GM12865 (cell line): ENCODE measurements at regions not wholly inside any gene's neighbourhood (a gene's known extent, or its start where the extent isn't known, plus 50 kb on each side); places are given as distances from the start of the nearest gene placed in this dataset.
A peak's percentile ranks its signal among the peaks of the same experiment; 100 is the strongest.

Experiments
- DNase-seq: peaks from one replicate; pipeline ENCODE4 v3.0.0; 2010; ENCODE audit warnings: low read depth
- H3K4me3 ChIP-seq: 2 replicates; pipeline ENCODE4 v1.5.1; 2011; ENCODE audit warnings: mild to moderate bottlenecking, low read depth, low read length, control low read depth
- TF ChIP-seq, protein P1 (sequence below): IDR thresholded peaks from 2 replicates; pipeline ENCODE4 v1.5.1; 2011; ENCODE audit warnings: low read length, control low read depth, low read depth, inconsistent platforms; ENCODE audit not compliant: insufficient read depth; ENCODE audit errors: missing control alignments

DNA sequence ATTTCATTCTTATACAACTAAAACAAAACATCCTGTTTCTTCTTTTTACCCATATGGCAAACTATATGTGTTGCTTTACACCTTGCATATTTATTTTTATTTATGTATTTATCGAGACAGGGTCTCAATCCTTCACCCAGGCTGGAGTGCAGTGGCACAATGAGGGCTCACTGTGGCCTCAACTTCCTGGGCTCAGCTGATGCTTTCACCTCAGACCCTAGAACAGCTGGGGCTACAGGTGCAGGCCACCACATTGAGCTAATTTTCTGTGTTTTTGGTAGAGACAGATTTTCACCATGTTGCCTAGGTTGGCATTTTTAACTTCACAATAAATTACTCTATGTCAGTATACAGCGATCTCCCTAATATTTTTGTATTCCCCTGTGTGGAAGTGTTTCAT is 522.0 kb downstream of the MBD2 start:
- TF ChIP-seq, protein P1, sequence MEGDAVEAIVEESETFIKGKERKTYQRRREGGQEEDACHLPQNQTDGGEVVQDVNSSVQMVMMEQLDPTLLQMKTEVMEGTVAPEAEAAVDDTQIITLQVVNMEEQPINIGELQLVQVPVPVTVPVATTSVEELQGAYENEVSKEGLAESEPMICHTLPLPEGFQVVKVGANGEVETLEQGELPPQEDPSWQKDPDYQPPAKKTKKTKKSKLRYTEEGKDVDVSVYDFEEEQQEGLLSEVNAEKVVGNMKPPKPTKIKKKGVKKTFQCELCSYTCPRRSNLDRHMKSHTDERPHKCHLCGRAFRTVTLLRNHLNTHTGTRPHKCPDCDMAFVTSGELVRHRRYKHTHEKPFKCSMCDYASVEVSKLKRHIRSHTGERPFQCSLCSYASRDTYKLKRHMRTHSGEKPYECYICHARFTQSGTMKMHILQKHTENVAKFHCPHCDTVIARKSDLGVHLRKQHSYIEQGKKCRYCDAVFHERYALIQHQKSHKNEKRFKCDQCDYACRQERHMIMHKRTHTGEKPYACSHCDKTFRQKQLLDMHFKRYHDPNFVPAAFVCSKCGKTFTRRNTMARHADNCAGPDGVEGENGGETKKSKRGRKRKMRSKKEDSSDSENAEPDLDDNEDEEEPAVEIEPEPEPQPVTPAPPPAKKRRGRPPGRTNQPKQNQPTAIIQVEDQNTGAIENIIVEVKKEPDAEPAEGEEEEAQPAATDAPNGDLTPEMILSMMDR = no peak
- no peak for DNase-seq
- H3K4me3 ChIP-seq = no peak overlapping the region

- TF ChIP-seq, protein P1 = no peak
- H3K4me3 ChIP-seq = no peak overlapping the region
- DNase-seq = peak; percentile 26
Measured at GRCh38 chr18:53701697-53702096, 522.8 kb downstream of the MBD2 start.

DNA sequence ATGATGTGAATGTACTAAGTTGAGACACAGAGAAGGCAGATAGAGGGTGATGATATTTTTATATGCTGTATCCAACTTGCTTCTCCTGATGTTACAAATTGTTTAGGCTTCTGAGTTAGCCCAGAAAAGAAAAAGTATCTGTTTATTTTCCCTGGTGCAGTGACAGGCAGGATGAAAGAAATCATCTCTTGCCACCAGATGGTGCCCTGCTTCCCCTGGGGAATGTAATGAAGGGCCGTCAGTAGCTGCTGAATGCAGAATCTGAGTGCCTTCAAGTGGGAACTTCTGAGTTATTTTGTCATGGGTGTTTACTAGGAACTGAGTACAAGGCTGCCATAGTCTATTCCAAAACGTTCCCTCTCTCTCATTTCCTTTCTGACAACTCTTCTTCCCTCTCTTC is 525.6 kb downstream of the MBD2 start:
- DNase-seq = peak; percentile 21
- no peak overlapping the region for H3K4me3 ChIP-seq
- TF ChIP-seq, protein P1 = peak; percentile 43

DNA sequence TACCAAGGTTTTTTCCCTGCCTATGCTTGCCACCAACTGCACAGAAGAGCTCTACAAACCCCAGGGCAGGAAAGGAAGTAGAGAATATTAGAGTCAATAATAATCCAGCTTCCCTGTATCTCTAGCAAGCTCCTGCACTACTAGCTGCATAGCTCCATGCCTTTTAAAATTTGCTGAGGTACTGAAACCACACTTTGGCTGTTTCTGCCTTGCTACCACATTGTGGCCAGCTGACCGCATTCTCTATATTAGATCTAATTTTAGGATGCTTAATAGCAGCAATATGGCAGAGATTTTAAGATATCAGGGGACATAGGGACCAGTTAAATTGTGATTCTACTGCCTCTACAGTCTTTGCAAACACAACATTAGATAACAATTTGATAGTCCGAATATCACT is 534.6 kb downstream of the MBD2 start:
- no peak for DNase-seq
- TF ChIP-seq, protein P1 = no peak
- no peak overlapping the region for H3K4me3 ChIP-seq

GRCh38 chr18:53686965-53687364 is 537.5 kb downstream of the MBD2 start:
- TF ChIP-seq, protein P1 = no peak
- H3K4me3 ChIP-seq = no peak overlapping the region
- no peak for DNase-seq

DNA sequence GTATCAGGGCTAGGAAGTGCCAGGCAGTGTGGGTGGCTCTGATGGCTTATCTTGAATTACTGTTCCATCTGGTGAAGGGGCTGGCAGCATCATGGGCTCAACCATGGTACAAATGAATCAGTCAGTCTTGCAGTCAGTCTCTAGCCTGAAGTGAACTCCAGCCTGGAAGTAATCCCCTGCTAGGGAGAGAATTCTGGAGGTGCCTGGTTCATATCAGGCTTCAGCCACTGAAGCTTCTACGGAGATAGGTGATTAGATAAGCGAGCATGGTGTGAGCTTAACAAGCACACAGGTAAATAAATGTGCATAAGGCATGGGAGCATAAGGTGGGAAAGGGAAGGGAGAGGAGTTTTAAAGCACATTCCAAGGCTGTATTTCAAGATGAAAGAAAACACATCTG is 541.7 kb downstream of the MBD2 start:
- TF ChIP-seq, protein P1 = no peak
- no peak for DNase-seq
- H3K4me3 ChIP-seq = no peak overlapping the region

DNA sequence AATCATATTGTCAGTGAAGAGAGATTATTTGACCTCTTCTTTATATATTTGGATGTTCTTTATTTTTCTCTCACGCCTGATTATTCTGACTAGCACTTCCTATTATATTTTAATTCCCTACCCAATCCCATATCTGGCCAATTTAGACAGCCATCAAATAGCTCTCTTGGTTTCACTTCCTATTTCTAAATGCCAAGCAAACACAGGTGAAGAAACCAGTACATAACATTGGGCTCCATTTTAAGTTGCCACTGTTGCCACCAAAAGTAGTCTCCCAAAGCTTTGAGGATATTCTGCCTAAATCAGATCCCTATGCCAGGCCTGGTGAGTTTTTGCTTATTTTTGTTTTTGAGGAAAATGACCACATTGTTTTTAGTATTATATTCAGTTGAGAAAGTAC is 547.0 kb downstream of the MBD2 start:
- TF ChIP-seq, protein P1 = no peak
- no peak overlapping the region for H3K4me3 ChIP-seq
- no peak for DNase-seq
